HL-60 (cell line): ENCODE measurements at regions not wholly inside any gene's neighbourhood (a gene's known extent, or its start where the extent isn't known, plus 50 kb on each side); places are given as distances from the start of the nearest gene placed in this dataset.
"Not testable (repeated sequence)": the region's sequence is repeated elsewhere in the genome, so short reads cannot be mapped to it uniquely, and the experiment has no call there.

Experiments used
- DNase-seq, 2 experiments: peaks; one replicate each; pipeline ENCODE4 v3.0.0-alpha.2; 2010 to 2020; ENCODE audit warnings: low read depth in 1 of 2, low spot score in 1 of 2
- H3K27ac ChIP-seq: fragments of 250-450 bp; sonication (Bioruptor Pico); replicated peaks from 2 replicates; pipeline ENCODE4 v1.5.1; 2020; ENCODE audit warnings: mild to moderate bottlenecking, moderate library complexity
- H3K27me3 ChIP-seq: fragments of 250-450 bp; sonication (Bioruptor Pico); 2 replicates; pipeline ENCODE4 v1.5.1; 2021; ENCODE audit warnings: mild to moderate bottlenecking, moderate library complexity; ENCODE audit not compliant: insufficient read depth, poor library complexity, severe bottlenecking
- H3K4me3 ChIP-seq: replicated peaks from 2 replicates; pipeline ENCODE4 v1.5.1; 2011; ENCODE audit warnings: mild to moderate bottlenecking, control low read depth, low read length; ENCODE audit not compliant: insufficient read depth
- CTCF ChIP-seq: IDR thresholded peaks from one replicate; pipeline ENCODE4 v1.5.1; 2011; ENCODE audit warnings: low read length, control low read depth, inconsistent platforms; ENCODE audit not compliant: insufficient read depth
- GABPA ChIP-seq: IDR thresholded peaks from 2 replicates; pipeline ENCODE4 v1.6.1; 2012; ENCODE audit warnings: low read depth
- POLR2AphosphoS5 ChIP-seq: IDR thresholded peaks from 2 replicates; pipeline ENCODE4 v1.6.1; 2012; ENCODE audit warnings: low read depth
- REST ChIP-seq: IDR thresholded peaks from 2 replicates; pipeline ENCODE4 v1.6.1; 2012; ENCODE audit warnings: low read depth; ENCODE audit not compliant: insufficient replicate concordance
- SPI1 ChIP-seq: IDR thresholded peaks from 2 replicates; pipeline ENCODE4 v1.6.1; 2012; ENCODE audit warnings: low read depth, mild to moderate bottlenecking, borderline replicate concordance

DNA sequence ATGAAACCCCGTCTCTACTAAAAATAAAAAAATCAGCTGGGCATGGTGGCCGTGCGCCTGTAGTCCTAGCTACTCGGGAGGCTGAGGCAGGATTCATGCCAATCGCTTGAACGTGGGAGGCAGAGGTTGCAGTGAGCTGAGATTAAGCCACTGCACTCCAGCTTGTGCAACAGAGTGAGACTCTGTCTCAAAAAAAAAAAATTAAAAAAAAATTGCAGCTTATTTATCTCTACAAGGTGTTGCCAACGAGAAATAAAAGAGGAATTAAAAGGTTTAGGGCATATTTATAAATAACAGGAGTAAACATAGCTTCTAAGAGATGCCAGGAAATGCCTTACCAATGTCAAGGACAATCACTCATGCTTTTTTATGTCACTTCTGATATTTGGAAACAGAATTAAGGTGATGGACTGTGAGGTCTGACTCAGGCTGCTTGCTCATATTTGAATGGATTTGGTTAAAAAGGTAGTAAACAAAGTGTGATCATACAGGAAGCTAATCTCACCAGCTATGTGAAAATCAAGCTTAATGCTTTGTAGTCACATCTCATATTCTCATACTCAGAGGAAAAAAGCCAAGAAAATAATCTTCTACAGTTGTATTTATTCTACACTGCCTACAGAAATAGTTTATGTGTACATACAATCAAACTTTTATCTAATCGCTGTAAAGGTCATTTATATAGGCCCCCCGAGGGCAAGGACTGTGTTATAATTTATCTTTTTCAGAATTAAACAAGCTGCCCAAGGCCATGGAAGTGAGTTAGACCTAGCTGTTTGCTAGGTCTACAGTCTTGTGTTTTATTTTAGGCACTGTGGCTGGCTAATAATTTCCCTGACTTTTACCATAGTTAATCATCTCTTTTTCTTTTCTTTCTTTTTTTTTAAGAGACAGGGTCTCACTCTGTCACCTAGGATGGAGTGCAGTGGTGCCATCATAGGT is 61.1 kb upstream of the RBMX start:
- DNase-seq: no peak
- H3K4me3 ChIP-seq: no peak overlapping the region
- no peaks in the 10 kb centered on the region for H3K27me3 ChIP-seq
- TF ChIP-seq GABPA: no peak
- TF ChIP-seq SPI1: no peak
- TF ChIP-seq CTCF: no peak
- H3K27ac ChIP-seq: no peak overlapping the region

DNA sequence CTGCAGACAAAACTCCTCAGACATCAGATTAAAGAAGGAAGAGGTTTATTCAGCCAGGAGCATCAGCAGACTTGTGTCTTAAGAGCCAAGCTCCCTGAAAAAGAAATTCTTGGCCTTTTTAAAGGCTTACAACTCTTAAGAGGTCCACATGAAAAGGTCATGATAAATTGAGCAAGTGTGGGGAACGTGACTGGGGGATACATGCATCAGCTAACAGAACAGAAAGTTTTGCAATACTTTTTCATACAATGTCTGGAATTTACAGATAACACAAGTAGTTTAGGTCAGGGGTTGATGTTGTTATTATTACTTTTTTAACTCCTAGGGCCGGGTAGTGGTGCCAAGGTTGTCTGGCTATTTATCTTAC is 55.6 kb upstream of the RBMX start:
- no peaks in the 10 kb centered on the region for H3K27me3 ChIP-seq
- no peak overlapping the region for H3K4me3 ChIP-seq
- TF ChIP-seq CTCF (no peak), POLR2AphosphoS5 (no peak), REST (no peak), SPI1 (no peak), GABPA (no peak)
- no peak for DNase-seq
- H3K27ac ChIP-seq: no peak overlapping the region

DNA sequence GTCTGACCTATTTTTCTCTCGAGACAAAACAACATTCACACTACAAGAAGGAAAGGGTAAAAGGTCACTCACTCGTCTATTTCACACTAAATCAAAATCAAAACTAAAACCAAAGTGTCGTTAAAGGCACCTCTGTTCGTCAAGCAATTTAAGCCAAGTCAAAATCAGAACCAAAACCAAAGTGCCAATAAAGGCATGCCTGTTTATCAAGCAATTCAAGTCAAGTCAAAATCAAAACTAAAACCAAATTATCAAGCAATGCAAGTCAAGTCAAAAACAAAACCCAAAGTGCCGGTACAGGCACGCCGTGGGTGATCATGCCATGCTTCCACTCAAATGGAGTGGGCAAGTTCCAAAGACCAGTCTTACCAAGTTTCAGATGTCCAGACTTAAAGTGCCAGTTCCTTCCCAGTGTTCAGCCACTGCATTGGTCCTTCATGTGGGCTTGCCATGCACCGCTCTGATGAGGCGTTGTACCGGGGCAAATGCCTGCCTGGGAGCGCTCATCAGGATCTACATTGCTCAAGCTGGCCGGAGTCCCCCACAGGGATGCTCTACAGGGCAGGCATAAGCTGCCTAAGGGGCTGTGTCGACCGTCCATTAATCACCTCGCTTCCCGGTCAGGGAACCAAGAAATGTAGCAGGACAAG is 55.1 kb upstream of the RBMX start:
- not testable (repeated sequence) for DNase-seq, H3K27ac ChIP-seq, H3K27me3 ChIP-seq, H3K4me3 ChIP-seq

DNA sequence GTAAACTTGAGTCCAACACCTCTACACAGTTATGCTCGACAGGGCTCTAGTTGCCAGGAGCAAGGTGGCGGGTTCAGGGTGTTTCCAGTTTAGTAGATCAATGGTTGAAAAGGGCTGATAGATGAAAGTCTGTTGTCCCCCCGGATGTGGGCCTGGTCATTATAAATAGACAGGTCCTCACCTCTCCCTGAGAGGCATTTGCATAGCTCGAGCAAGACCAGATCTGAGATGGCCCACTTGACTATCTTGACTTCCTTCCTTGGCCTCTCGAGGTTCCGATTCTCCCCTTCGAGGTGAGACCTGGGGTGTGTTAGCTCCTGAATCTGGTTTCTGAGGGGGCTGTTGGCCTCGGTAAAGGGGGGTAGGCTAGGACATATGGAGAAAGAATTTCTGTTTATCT is 54.1 kb upstream of the RBMX start:
- not testable (repeated sequence) for H3K27ac ChIP-seq, DNase-seq, H3K27me3 ChIP-seq, H3K4me3 ChIP-seq

- H3K27ac ChIP-seq: no peak overlapping the region
- TF ChIP-seq GABPA (no peak), CTCF (no peak), REST (no peak), POLR2AphosphoS5 (no peak), SPI1 (no peak)
- H3K4me3 ChIP-seq: no peak overlapping the region
- no peak for DNase-seq
- no peaks in the 10 kb centered on the region for H3K27me3 ChIP-seq
Observed at GRCh38 chrX:136933611-136934145, 53.2 kb upstream of the RBMX start.
